HG03045 (cell line): ENCODE measurements at regions not wholly inside any gene's neighbourhood (a gene's known extent, or its start where the extent isn't known, plus 50 kb on each side); places are given as distances from the start of the nearest gene placed in this dataset.

Experiments used
- ATAC-seq: cut with Tn5 transposase; IDR thresholded peaks from one replicate; pipeline ENCODE4 v1.9.1; 2021; ENCODE audit warnings: mild to moderate bottlenecking, moderate library complexity; ENCODE audit not compliant: unreplicated experiment

DNA sequence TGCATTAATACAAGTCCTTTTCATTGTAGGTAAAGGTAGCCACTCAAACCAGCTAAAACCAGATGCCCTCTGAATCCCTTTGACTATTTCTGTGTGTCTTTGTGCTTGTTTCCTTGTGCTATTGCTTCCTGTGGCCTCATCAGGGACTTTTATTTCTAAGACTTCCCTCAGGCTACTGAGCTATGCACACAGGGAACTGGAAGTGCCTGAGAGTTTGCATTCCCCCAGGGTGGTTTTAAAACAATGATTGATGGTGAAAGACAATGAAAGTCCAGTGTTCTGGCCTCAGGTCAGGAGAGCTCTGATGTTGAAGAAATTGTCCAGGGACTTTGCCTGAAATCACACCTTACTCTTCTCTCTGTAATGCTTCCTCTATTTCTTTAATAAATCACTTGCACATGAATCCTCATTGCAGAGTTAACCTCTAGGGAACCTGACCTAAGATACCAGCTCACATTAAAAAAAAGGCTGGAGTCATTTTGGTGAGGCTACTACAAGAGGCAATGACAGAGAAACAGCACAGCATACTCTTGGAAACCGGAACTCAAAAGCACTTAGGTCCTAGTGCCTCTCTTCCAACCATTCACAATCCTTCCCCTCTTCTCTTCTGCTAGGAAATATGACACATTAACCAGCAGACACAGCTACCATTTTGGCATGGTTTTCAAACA is 158.1 kb upstream of the NREP start:
- ATAC-seq: no peak

DNA sequence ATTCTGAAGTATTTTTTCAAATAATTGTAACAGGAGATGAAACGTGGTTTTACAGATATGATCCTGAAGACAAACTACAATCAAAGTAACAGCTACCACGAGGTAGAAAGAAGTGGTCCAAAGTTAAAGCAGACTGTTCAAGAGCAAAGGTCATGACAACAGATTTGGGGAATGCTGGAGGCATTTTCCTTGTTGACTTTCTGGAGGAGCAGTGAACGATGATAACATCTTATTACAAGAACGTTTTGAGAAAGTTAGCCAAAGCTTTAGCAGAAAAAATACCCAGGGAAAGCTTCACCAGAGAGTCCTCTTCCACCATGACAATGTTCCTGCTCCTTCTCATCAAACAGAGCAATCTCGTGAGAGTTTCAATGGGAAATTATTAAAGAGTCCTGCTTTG is 145.4 kb upstream of the NREP start:
- no peak for ATAC-seq

DNA sequence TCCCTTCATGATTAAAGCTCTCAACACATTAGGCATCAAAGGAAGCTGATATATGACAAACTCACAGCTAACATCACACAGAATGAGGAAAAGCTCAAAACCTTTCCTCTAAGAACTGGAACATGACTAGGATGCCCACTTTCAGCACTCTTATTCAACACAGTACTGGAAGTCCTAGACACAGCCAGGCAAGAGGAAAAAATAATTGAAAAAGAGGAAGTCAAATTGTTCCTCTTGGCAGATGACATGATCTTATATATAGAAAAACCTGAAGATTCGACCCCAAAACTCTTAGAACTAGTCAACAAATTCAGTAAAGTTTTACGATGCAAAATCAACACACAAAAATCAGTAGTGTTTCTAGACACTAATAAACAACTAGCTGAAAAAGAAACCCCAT is 144.3 kb upstream of the NREP start:
- no peak for ATAC-seq

DNA sequence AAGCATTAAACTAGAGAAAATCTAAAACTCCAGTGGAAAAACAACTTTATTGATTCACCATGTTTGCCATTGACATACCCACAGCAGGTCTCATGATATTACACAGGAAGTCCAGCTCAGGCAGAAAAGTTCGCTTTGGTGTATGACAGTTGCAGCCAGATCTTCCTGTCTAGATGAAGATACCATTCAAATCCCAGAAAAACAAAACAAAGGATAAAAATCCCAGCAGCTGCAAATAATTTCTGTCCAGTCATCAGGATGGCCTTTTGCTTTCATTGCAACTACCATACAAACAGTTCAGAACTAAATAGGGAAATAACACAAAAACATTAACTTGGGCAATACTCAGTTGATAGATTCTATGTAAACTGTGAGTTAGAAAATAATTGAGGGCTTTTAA is 136.0 kb upstream of the NREP start:
- no peak for ATAC-seq

DNA sequence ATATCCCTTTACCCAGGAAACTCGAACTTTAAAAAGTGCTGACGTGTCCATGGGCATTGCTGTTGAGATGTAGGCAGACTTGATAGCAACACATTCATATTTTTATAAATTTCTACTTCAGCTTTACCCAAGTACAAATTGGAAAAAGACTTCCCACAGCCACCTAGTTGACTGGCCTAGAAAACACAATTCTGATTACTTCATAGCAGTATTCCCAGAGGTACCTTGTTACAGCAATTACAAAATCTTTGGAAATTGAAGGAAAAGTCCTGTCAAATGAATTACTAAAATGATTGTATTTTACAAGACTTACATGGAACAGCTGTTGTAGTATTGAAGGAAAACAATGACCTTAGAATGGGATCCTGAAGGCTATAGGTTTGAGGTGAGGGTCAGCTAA is 130.7 kb upstream of the NREP start:
- no peak for ATAC-seq

DNA sequence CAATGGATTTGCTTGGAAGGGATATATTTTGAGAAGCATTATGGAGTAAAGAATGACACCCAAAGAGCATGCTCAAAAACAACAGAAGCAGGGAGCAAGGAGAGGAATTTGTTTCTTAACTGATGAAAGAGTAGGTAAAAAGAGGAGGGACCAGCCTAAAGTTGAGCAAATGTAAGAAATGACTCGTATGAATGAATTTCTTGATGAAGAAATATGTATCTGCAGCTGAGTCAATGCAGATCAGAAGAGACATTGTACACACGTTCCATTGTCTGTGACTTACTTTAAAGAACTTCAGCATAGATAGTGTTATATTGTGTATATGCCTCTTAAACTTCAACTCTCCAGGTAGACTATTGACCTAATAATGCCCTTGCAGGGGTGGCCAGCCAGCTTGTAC is 112.7 kb upstream of the NREP start:
- ATAC-seq: no peak

GRCh38 chr5:111865356-111865755 is 108.4 kb upstream of the NREP start:
- ATAC-seq: no peak

DNA sequence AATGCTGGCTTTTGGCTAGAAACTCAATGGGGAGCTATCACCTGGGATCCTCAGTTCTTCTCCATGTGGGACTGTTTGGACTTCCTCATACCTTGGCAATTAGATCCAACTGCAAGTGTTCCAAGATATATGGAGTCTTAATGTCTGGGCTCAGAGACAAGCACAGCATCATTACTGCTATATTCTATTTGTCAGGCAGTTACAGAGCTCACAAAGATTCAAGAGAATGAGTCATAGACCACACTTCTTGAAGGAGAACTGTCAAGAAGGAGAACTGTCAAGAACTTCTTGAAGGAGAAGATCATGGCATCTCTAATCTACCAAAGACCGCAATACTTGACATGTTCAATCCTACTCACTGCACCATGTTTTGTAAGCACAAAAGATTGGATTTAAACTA is 106.8 kb upstream of the NREP start:
- ATAC-seq: no peak

- ATAC-seq: no peak
Measured at GRCh38 chr5:111859533-111860270, 102.7 kb upstream of the NREP start.

DNA sequence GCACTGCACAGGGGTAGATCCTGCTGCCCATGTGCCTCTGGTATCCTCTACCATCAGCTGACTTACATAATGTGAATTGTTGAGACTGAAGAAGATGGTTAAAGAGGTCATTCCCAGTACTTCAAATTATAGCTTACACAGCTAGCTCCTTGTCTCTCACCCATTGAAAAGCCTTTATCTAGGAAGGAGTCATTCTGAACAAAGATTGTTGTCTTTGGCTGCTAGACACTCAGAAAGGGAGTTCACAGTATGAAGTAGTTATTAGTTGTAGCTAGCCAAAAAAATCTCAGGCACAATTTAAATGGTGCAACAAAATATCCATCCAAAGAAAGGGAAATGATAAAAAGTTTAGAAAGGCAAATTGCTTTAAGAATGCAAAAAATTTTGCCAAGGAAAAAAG is 102.0 kb upstream of the NREP start:
- no peak for ATAC-seq

DNA sequence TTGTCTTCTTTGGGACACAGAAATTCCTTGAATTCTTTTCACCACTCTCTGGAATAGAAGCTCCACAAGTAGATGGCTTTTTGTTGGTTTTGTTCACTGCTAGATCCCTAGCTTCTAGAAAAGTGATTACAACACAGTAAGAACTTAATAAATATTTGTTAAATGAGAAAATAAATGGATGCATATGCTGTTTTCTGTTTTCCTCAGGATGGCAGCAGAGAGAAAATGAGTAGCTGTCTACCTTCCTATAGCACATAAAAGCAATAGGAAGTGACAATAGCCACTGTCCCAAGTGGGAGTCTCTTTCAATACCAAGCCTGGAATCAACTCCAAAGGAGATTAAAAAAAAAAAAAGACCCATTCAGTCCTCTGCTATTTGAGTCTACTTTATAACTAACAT is 100.6 kb upstream of the NREP start:
- ATAC-seq: no peak

GRCh38 chr5:111856876-111857466 is 100.0 kb upstream of the NREP start:
- ATAC-seq: no peak

DNA sequence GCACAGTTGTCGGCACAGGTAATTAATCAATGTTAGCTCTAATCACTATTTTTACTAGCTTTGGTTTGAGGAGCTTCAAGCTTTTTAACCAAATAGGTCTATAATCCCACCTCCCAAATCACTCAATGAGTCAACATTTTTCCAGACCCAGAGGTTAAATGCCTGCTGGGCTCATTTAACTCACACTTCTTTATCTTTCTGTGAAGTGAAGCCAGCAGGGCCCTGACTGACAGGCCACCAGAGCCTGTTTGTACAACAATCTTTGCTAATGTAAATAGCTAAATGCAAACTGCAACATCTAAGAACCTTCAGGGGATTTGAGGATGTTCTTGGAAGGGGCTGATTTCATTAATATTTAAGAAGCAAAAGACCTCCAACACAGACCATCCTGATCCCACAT is 98.4 kb upstream of the NREP start:
- ATAC-seq: no peak

GRCh38 chr5:111854186-111854585 is 97.2 kb upstream of the NREP start:
- no peak for ATAC-seq

DNA sequence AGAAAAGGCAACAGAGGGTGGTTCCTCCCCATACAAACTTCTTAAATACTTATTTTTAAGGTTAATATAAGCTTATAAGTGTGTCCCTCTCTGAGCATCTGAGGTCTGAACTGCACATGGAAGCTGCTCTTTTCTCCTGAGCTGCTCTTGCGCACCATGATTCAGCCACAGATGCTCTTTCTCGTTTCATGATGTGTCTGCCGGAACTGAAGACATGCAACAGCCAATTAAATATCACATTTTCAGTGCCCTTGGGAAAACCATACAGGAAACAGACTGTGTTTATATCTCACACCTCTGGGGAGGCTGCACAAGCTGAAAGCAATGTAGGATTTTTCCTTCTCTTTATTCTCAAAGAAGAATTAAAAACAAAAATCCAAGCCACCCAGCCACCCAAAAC is 96.8 kb upstream of the NREP start:
- no peak for ATAC-seq

DNA sequence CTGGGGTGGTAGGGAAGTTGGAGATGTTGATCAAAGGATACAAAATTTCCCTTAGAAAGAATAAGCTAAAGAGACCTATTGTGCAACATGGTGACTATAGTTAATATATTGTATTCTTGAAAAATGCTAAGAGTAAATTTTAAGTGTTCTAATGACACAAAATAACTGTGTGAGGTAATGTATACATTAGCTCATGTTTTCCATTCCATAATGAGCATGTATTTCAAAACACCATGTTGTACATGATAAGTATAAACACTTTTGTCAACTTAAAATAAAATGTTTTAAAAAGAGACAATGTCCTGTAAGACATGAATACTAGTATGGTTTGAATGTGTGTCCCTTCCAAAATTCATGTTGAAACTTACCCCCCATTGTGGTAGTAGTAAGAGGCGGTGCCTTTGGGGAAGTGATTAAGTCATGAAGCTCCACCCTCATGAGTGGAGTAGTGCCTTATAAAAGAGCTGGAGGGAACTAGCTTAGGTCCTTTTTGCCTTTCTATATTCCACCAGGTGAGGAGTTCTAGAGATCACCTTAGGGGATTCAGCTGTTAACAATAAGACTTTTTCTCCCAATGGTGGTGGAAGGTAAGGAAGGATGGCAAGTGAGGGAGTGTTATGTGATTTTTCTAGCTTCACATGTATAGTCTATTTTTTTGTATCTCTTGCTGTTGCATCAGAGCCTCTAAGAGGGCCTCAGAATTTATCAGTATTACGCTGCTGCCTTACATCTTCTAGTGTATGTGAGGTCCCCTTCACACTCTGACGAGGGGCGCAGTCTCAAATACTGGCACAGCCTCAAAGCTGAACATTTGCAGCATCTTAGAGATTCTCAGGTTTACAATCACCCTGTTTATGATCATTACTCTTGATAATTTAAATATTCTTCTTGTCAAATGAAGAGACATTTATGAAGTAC is 94.9 kb upstream of the NREP start:
- no peak for ATAC-seq

- ATAC-seq: no peak
Measured at GRCh38 chr5:111848476-111848875, 91.5 kb upstream of the NREP start.

GRCh38 chr5:111847052-111847925 is 90.3 kb upstream of the NREP start:
- ATAC-seq: no peak

DNA sequence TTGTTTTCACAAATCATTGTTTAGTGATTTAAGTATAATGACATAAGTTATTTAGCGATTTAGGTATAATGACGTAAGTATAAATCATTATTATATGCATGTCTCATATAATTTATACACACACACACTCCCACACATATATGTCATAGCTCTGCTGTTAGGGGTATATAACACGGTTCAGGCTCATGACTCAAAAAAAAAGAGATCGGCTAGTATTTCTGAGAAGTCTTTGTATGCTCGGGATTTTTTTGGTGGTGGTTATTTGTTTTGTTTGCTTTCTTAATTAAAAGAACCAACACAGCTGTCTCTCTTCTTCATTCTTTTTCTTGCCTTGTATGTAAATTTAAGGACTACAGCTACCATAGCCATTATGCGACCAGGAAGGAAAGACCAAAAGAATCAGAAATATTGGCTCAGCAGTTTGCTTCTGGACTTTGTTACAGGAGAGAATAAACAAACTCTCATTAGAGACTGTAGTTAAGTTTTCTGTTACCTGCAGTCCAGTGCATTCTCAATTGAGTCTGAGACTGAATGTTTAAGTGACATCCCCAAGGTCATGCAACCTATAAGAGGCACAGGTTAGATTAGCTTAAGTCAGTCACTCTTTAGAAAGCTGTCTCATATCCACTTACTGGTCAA is 83.2 kb upstream of the NREP start:
- no peak for ATAC-seq

- ATAC-seq: no peak
Measured at GRCh38 chr5:111839438-111839837, 82.4 kb upstream of the NREP start.
